ENCODE measurements at regions not wholly inside any gene's neighbourhood (a gene's known extent, or its start where the extent isn't known, plus 50 kb on each side); places are given as distances from the start of the nearest gene placed in this dataset.

DNA sequence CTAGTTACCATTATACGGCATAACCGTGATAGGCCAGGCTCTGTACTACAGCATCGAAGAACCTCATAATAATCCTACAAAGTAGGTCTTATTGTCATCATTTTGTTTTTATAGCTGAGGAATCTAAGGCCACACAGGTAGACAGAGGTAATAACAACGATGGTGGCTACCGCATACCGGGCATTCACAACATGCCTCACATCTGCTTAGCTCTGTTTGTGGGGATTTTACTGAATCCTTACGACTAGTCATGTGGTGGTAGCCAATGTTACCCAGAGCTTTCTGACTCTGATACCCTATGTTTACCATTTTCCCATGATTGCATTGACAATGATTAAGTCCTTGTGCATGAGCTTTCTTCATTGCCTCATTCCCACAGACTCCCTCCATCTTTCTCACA, 269.4 kb downstream of the TCF7L2 start:
- no peak for DNase-seq

DNA sequence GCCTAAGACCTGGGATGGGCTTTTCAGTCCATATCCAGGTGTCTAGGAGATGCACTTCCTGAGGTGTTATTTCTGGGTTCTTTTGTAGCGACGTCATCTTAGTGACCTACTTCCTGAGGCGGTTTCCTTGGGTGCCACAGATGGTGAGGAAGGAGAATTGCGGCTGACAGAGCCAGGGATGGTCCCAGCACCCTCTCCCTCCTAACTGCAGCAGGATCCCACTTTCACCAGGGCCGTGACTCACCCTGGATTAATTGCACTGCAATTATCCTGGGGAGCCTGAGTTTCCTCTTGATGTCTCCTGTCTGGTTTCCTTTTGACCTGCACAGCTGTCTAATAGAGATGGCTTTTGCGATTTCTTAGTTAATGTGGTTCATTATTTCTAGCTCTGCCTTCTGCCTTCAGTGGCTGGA, 271.7 kb downstream of the TCF7L2 start:
- no peak for DNase-seq

DNA sequence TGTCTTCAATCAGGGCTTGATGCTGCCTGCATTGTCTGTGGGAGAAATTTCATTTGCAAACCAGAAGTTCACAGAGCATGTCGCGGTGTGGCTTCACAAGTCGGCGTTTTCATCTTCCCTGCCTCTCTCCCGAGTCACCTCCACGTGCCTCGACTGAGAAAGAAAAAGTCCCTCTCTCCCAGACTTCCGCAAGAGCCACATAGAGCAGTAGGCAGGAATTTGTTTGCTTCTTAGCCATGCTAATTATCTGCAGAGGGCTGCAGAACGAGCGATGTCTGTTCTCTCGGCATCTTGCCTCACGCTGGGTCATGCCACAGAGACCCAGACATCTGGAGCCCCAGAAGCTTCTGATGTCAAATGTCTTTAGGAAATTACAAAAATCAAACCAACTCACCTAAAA, 272.2 kb downstream of the TCF7L2 start:
- DNase-seq = no peak

DNA sequence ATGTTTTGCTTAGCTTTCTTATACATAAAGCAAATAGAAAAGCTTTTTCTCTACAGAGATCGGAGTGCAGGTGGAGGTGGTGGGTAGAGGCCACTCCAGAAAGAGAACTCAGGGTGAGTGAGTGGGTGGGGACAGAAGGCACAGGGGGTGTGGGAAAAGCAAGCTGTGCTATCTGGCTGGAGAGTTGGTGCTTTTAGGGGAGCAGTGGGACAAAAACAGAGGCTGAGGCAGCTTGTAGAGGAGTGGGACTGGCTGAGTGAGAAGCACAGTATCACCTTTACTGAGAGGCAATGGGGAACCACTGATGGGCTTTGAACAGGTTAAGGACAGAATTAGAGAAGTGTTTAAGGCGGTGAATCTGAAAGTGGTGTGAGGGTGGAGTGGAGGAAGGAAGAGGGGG, 275.3 kb downstream of the TCF7L2 start:
- DNase-seq = no peak

DNA sequence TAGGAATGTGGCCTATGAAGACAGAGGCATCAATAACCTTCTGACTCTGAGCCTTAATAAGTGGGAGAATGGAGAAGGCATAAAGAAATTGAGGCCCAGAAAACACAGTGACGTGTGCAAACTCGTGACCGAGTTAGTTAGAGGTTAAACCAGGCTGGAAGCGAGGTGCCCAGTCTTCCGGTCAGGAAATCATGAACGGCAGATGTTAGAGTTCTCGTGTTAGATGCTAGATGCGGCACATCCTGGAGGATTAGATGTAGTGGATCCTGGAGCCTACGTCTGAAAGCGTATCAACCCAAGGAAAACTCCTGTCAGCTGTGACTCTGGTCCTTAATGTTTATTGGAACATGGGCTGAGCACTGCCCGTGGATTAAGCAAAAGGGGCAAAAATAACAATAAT, 275.9 kb downstream of the TCF7L2 start:
- no peak for DNase-seq

DNA sequence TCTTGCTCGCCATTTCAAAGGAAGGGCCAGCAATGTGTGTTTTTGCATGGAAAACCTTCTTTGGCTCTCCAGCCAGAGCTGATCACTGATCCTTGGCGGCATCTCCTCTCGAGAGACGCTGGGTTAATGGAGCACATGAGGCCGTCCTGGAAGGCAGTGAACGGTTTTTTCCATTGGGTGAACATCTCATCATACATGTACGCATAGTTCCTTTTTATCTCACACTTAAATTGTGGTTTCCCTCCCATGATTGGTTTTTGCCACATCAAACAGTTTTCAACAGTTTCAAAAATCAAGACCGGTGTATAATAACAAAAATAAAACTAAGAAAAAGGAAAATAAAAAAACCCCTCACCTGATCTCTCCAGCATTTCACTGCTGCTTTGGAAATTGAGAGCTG, 276.4 kb downstream of the TCF7L2 start:
- no peak for DNase-seq

DNA sequence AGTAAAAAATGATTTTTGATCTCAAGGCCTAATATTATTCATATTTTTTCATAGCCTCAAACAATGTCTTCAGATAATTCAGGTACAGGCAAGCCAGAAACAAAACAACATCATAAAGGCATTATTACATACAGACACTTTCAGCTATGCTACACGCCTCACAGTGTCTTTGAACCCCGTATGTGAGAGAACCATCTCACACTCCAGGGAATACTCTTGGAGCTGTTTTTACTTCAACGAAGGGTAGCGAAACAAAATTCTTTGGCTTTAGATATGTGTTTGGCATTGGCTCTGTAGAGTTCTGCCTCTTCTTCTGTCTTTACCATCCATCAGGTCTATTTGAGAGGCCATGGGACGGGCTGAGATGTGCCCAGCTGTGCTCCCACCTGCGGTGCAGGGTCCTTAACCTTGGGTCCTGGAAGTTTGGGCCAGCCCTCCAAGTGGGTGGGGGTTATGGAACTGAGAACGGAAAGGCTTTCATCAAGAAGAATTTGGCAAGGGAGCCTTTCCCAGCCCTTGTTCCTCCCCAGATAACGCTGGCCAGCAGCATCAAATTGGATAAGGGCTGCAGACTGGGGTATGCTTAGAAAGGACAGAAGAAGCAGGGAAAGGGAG, 276.9 kb downstream of the TCF7L2 start:
- DNase-seq = no peak

DNA sequence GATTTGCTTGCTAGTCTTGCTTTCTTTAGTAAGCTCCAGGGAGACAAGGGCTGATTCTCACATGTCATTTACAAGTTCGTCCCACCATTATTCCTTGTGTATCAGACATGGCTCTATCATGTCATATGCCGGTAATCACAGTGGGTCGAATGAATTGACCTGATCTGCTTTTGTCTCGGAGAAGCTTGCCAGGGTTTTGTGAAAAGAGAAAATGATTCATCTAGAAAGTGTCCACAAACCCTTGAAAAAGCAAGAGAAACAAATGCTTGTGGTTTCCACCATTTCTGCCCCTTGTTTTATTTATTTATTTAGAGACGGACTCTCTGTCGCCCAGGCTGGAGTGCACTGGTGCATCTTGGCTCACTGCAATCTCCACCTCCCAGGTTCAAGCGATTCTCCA, 278.5 kb downstream of the TCF7L2 start:
- DNase-seq = no peak

DNA sequence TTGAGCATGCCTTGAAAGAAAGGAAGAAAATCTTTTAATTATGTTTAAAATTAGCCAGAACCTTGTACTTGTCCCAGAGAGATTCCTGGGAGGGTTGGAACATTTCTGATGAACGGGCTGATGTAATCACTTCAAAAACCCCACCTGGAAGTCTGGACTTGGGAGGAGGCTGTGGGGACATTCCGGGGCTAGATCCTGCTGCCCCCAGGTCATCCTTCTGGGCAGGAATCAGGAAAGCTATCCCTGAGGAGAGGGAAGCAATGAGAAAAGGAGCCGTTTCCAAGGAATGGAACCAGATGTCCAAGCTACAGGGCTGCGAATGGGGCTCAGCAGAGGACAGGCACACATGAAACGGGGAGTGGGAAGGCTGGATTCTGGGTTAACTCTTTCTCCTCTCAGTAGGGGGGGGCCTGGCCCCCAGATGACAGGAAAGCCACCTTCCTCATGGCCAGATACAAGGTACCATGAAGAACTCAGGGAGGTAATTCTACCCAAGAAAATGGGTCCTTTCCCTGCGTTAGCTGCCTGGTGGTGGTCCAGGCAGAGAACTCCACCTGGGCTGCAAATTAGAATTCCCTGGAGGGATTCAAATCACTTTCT, 280.1 kb downstream of the TCF7L2 start:
- DNase-seq = no peak

DNA sequence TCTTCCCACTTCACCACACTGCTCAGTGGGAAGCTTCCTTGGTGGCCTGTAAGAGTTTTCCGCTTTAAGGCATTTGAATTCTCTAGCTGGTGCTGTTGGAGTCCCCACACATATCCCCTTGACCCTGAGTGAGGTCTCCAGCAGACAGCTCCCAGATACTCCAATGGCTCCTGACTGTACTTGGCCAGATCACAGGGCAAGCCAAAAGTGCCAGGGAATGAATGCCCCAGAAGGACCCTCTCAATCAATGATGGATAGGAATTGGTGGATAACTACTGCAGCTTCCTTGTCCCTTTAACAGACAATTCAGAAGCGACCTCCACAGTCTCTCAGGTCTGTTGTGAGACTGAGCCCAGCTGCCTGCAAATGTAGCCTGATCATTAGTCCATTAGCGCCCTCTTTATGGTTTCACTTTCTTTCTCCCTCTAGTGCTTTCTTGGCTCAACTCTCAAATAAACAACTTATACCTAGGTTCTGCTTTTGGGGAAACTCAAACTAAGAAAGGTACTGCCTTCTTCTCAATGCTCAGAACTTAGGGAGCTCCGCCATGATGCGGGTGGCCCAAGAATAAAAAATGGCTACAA, 283.0 kb downstream of the TCF7L2 start:
- no peak for DNase-seq

DNA sequence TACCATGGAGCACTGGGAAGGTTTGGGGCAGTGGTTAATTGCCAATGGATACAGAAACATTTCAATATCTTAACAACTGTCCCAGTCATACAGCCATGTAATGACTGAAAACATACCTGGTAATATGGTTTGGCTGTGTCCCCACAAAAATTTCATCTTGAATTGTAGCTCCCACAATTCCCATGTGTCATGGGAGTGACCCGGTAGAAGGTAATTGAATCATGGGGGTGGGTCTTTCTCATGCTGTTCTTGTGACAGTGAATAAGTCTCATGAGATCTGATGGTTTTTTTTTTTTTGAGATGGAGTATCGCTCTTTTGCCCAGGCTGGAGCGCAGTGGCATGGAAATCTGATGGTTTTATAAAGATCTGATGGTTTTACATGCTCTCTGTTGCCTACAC, 284.4 kb downstream of the TCF7L2 start:
- no peak for DNase-seq

DNA sequence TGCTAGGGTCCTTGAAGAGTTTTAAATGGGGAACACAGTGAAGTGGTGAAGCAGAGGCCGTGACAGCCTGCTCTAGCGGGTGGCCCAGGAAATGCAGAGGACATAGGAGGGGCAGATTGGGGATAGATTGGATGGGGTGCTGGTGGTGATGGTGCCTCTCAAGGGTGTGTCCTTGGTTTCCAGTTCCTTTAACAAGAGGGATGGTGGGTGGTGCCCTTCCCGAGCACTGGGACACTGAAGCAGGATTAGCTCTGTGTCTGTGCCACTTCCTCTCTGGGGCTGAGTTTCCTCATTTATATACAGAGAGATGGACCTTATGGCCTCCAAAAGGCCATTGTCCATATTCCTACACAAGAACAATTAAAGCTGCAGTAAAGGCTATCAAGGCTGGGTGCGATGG, 285.5 kb downstream of the TCF7L2 start:
- no peak for DNase-seq

DNA sequence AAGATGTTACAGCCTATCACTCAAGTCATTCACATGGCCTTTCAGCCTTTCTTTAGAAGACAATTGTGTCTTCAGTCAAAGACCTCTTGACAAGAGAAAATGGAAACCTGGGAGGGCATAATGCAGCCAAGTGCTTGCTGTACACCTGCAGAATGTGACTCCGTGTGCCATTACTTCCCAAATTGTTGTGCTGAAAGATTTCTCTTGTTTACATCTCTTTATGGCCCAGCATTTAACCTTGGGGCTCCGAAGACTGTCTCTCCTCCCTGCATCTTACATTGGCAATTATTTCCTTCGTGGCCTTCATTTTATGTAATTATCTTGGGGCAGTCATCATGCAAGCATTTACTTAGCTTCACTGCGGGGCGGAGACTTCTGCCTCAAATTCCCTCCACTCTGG, 287.0 kb downstream of the TCF7L2 start:
- DNase-seq = no peak

DNA sequence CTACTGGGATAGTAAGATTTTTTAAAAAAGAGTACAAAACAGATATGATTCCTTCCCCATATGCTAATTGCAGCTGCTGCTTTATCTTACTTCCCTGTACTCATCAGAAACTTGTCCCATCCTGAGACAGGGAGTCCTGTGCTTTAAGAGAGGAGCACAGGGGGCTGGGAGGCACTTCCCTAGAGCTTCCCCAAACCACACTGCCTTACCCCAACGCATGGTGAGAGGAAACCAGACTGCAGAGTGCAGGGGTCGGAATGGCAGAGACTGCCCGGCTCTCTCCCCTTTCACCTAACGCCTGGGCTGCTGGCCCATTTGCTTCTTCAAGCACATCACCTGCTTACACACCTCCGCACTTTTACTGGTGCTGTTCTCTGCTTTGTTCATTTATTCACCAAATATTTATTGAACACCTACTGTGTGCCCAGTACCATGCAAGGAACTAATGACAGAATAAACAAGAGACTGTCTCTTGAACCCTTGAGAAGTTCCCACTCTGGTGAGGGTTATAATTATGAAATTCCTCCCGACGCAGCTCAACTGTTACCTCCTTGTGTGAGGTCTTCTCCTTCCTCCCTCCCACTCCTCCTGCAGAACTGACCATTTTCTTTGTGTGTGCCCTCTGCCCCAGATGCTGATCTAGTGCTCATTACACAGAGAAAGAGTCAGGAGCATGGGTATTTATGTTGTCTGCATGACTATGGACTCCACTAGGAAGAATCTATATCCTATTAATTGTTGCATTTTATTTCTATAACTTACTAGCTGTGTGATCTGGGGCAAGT, 289.7 kb downstream of the TCF7L2 start:
- DNase-seq = no peak

DNA sequence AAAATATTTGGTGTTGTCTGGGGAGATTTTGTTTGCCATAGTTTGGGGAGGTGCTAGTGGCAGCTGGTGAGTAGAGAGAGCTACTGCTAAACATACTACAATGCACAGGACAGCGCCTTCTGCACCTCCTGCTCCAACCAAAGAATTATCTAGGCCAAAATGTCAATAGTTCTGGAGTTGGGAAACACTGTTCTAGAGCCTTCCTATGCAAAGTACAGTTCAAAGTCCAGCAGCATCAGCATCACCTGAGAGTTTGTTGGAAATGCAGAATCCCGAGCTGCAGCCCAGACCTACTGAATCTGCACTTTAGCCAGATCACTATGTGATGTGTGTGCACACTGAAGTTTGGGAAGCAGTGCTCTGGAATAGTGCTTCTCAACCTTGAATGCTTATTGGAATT, 290.7 kb downstream of the TCF7L2 start:
- no peak for DNase-seq

DNA sequence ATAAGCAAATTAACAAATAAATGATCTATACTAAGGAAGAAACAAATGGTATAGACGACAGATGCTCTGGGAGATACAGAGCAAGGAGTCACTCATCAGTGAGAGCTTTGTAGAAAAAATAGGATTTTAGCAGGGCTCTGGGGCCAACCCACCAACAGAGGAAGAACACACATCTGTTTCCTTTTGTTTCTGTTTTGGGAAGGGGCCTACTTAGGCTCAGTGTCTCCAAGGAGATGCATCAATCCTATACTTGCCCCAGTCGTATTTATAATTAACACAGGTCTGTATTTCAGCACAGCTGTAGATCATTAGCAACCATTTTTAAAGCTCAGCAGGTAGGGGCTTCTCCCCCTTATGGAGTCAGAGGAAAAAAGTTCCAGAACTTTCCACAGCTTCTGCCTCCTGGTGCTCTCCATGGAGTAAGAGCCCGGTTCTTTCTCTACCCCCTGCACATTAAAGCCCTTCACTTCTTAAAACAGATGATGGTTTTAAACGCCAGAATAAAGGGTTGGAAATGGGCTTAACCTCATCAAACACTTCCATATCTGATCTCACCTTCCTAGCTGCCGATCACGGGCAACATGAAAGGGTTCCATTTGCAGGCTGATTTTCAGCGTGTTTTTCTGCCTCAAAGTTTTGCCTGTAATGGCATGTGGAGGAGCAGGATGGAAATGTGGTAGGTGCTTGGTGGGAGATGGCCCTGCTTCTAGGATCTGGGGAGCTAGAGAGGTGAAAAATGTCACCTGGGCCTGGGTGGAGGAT, 291.7 kb downstream of the TCF7L2 start:
- DNase-seq = no peak

DNA sequence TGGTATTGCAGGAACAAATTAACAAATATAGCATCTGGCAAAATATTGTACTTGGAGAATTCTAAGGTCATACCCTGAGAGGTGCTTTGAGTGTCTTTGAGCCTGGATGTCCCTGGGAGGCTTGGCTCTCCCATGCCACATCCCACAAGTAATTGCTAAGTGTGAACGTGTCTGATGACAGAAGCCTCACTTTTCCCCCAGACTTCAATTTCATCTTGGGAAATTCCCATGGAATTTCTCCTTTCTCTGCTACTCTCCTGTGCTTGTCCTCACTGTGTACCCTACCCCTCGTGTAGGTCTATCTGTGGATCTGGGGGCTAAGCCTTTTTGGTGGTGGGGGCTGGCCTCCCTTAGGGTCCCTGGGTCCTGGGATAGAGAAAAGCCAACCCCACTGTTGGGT, 293.3 kb downstream of the TCF7L2 start:
- no peak for DNase-seq

DNA sequence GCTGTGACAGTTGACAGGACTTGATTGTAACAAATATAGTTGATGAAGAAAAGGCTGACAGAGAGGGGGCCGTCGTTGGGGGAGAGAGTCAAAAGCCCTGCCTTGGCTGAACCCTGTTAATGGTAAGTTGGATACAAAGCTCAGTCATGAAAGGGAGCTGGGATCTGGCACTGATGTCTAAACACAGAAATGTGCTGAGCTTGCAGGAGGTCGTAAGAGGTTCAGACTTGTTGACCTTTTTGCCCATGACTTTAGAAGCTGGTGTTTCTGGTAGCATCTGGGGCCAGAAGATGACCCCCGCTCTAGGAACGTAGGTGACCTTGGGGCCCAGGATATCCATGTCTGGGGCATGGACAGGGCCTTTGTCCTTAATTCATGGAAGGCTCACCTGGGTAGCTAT, 294.7 kb downstream of the TCF7L2 start:
- DNase-seq = no peak

DNA sequence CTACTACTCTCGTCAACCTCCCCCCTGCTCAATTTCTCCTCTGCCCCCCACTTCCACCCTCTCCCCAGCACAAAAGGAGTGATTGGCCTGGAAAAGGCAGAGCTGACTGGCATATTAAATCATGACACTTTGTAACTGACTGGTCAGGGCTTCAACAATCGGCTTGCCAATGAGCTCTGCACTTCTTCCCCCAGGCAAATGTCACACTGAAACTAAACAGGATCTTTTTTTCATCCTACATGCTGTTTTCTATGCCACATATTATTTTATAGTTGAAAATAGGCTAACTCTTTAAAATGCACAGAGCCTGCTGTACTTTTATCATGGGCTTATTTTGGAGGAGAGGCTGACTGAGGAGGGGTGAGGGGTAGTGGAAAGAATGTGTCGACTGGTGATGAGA, 295.2 kb downstream of the TCF7L2 start:
- DNase-seq = no peak

DNA sequence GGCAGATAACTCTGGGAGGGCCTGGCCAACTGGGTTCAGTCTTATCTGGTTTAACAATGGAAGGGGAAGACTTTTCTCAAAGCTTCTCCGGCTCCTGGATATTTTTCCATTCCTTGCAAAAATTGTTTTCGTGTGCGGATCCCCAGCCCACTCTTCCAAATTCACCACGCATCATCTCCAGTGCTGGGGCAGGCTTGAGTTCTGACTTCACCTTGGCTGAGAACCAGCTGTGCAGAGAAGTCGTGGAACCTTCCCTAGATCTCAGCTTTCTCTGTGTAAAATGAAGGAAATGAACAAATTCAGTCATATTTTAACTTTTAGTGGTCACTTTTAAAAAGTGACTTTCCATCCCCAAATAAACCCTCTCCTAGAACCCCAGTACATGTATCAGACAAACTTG, 297.0 kb downstream of the TCF7L2 start:
- no peak for DNase-seq

DNA sequence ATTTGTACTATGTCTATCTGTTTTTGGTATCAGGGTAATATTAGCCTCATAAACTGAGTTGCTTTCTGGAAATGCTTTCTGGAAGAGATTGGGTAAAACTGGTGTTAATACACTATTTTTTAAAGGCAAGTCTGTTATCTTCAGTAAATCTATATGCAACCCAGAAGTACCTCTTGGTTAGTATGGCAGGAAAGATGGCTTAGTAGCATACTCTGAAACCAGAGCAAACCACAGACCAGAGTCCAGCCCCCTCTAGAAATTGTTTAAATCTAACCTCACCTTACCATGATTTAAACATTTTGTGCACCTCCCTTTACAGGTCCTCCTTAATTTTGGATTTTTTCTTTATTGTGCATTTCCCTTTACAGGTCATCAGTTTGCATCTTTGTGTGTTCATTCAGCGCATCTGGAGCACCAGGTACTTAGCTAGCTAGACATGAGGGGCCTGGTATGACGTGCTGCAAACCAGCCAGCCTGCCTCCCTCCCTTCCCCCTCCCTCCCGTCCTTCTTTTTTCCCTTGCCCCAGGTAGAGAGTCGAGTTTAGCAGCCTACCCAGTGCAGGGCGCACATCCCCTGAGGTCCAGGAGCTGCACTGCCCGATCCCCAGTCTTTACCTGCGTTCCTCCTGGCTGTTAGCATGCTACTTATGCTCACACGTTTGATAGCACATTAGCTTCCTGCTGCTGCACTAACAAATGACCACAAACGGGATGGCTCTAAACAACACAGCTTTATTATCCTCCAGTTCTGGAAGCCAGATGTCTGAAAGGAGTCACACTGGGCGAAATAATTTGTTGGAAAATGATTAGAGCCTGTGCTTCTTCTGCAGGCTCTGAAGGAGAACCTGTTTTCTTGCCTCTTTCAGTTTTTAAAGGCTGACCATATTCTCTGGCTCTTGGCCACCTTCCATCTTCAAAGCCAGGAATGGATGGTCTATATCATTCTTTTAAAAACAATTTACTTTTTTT, 299.9 kb upstream of the HABP2 start:
- DNase-seq = no peak

DNA sequence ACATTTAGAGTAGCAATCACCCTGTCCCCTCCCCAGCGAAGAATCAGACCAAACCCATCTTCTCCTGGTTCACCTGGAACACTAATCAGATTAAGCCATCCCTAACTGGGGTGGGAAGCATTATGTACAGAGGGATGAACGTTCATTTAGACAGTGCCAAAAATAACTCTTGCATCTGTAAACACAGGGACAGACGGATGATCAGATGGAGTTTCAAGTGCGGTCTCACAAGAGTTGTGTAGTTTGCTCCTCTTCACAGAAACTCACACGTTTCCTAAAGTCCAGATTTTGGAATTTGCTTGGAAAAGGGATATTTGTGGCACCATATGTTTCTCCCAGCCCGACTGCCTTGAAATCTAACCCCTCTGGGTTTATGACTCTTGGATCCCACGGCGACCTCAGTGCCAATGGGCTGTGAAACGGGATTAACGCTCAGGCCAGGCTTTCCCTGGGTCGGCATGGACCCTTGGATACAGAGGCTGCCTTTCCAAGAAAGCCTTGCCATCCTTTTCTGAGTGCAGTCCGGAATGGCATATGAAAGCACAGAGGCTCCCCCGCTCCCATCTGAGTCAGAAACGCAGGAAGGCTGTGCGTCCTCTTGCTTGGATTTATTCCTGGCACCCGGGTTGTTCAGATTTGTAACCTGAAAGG, 293.2 kb upstream of the HABP2 start:
- no peak for DNase-seq

Measured in SHP77 treated with DMSO at 0.1 percent for 48 hours (cell line).